AG04449 (cell line): ENCODE measurements at regions not wholly inside any gene's neighbourhood (a gene's known extent, or its start where the extent isn't known, plus 50 kb on each side); places are given as distances from the start of the nearest gene placed in this dataset.
"Not testable (repeated sequence)": the region's sequence is repeated elsewhere in the genome, so short reads cannot be mapped to it uniquely, and the experiment has no call there.

Experiments
- CTCF ChIA-PET: fragments of 350-600 bp; formaldehyde crosslinking; extraction: SDS; loops from one replicate; lab custom pipeline; 2021; ENCODE audit warnings: antibody characterized with exemption; lab: Yijun Ruan, JAX
- POLR2A ChIA-PET: fragments of 400-600, 350-600 bp; formaldehyde crosslinking; extraction: SDS; loops from one replicate; lab custom pipeline; 2020; ENCODE audit warnings: antibody characterized with exemption, inconsistent platforms; lab: Yijun Ruan, JAX
- DNase-seq: peaks from one replicate; pipeline ENCODE4 v3.0.0-alpha.2; 2010; ENCODE audit warnings: low read depth, low spot score
- H3K4me3 ChIP-seq: 2 replicates; pipeline ENCODE4 v1.5.1; 2011; ENCODE audit warnings: low read depth, mild to moderate bottlenecking, control low read depth, low read length
- TF ChIP-seq, protein P1 (sequence below): IDR thresholded peaks from one replicate; pipeline ENCODE4 v1.5.1; 2011; ENCODE audit warnings: mild to moderate bottlenecking, moderate library complexity, low read length, control low read depth, inconsistent platforms; ENCODE audit not compliant: insufficient read depth; ENCODE audit errors: missing control alignments

DNA sequence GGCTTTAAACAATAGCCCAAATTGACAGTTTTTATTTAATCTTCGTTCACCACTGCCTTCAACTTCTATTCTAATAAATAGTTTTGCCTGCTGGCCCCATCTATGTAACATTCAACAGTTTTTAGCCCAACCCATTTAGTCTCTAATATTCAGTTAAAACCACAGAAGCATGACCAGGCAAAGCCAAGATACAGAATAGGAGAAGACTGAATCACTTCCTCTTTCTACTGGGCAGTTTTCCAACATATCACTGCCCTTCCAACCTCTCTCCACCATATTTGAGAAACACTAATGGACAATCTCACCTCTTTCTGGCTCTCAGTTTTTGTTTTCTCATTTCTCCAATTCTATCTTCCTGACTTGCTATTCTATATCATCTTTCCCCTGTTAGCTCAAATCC is 352.9 kb downstream of the DNAH5 start:
- no peak for DNase-seq
- ChIA-PET POLR2A (no interaction called here), CTCF (no interaction called here)
- H3K4me3 ChIP-seq, result no peak overlapping the region
- TF ChIP-seq, protein P1, sequence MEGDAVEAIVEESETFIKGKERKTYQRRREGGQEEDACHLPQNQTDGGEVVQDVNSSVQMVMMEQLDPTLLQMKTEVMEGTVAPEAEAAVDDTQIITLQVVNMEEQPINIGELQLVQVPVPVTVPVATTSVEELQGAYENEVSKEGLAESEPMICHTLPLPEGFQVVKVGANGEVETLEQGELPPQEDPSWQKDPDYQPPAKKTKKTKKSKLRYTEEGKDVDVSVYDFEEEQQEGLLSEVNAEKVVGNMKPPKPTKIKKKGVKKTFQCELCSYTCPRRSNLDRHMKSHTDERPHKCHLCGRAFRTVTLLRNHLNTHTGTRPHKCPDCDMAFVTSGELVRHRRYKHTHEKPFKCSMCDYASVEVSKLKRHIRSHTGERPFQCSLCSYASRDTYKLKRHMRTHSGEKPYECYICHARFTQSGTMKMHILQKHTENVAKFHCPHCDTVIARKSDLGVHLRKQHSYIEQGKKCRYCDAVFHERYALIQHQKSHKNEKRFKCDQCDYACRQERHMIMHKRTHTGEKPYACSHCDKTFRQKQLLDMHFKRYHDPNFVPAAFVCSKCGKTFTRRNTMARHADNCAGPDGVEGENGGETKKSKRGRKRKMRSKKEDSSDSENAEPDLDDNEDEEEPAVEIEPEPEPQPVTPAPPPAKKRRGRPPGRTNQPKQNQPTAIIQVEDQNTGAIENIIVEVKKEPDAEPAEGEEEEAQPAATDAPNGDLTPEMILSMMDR, result no peak

DNA sequence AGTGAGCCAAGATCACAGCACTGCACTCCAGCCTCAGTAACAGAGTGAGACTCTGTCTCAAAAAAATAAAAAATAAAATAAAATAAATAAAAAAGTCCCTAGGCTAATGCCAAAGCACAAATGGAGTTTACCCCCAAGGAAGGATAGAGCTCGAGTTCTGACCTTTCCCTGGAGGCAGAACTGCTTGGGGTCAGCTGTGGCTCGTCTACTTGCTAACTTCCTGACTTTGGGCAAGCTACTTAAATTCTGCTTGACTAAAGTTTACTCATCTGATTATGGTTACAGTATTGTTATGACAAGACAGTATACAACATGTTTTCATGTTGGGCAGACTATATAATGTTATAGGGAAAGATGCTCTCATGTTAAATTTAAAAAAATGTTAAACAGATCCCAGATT is 359.2 kb downstream of the DNAH5 start:
- TF ChIP-seq, protein P1, result no peak
- POLR2A ChIA-PET, result no interaction called here
- CTCF ChIA-PET, result no interaction called here
- no peak for DNase-seq
- no peak overlapping the region for H3K4me3 ChIP-seq

- ChIA-PET CTCF (no interaction called here), POLR2A (no interaction called here)
- H3K4me3 ChIP-seq, result no peak overlapping the region
- DNase-seq, result no peak
- TF ChIP-seq, protein P1, result no peak
Observed at GRCh38 chr5:13581914-13582313, 362.6 kb downstream of the DNAH5 start.

DNA sequence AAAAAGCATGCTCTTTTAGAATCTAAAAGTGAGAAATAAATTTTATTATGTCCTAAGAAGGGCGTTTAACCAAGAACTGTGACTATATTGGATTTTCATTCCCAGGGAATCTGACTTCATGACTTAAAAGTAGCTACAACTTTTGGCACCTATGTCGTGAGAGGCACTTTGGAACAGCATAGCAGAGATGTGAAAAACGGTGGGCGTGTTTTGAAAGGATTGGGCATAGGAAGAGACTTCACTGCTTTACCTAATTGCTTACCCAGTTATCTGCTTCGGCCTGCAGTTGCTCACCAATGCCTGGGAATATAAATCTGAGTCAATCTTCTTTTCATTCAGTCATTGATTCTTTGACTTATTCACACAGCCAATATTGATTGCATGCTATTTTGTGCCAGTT is 363.4 kb downstream of the DNAH5 start:
- CTCF ChIA-PET, result no interaction called here
- POLR2A ChIA-PET, result no interaction called here
- TF ChIP-seq, protein P1, result no peak
- no peak for DNase-seq
- no peak overlapping the region for H3K4me3 ChIP-seq

- TF ChIP-seq, protein P1, result no peak
- ChIA-PET CTCF (no interaction called here), POLR2A (no interaction called here)
Observed at GRCh38 chr5:13580058-13580457, 364.4 kb downstream of the DNAH5 start.

GRCh38 chr5:13579091-13579490 is 365.4 kb downstream of the DNAH5 start:
- CTCF ChIA-PET, POLR2A ChIA-PET, DNase-seq, H3K4me3 ChIP-seq: not testable (repeated sequence)

More at GRCh38 chr5:13580058-13580457, 364.4 kb downstream of the DNAH5 start:
- H3K4me3 ChIP-seq, result no peak overlapping the region
- no peak for DNase-seq

DNA sequence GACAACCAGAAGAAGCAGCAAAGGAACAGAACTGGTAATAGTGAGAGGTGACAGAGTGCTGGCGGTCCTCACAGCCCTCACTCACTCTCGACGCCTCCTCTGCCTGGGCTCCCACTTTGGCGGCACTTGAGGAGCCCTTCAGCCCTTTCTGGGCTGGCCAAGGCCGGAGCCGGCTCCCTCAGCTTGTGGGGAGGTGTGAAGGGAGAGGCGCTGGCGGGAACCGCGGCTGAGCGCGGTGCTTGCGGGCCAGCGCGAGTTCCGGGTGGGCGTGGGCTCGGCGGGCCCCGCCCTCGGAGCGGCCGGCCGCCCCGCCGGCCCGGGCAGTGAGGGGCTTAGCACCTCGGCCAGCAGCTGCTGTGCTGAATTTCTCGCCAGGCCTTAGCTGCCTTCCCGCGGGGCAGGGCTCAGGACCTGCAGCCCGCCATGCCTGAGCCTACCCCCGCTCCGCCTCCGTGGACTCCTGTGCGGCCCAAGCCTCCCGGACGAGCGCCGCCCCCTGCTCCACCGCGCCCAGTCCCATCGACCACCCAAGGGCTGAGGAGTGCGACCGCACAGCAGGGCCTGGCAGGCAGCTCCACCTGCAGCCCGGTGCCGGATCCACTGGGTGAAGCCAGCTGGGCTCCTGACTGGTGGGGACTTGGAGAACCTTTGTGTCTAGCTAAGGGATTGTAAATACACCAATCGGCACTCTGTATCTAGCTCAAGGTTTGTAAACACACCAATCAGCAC is 366.0 kb downstream of the DNAH5 start:
- H3K4me3 ChIP-seq, DNase-seq, POLR2A ChIA-PET, CTCF ChIA-PET: not testable (repeated sequence)
